ENCODE measurements at regions not wholly inside any gene's neighbourhood (a gene's known extent, or its start where the extent isn't known, plus 50 kb on each side); places are given as distances from the start of the nearest gene placed in this dataset.

GRCh38 chrX:46408553-46409407 is 136.4 kb downstream of the ZNF674 start:
- H3K27ac ChIP-seq (ENCODE audit: low read length), result no peak overlapping the region; the same call in 1 of the 2 replicates
- peak; percentile 78 for TF ChIP-seq CTCF (IDR thresholded peaks at IDR 0.05)
- no peak for TF ChIP-seq REST (IDR thresholded peaks at IDR 0.05; ENCODE audit: insufficient read depth in 1 of 2, low read depth in 2 of 2, low read length in 1 of 2)
- TF ChIP-seq SIN3A (IDR thresholded peaks at IDR 0.05; ENCODE audit: borderline replicate concordance, insufficient read depth, low read depth, low read length), result no peak
- TF ChIP-seq TCF7L2 (IDR thresholded peaks at IDR 0.05; ENCODE audit: low read depth, low read length), result no peak
- in situ Hi-C loops (cut with HindIII; ENCODE audit: low pct_unique_long_range_greater_than_20kb, low sequenced_read_pairs), result no loop called here

GRCh38 chrX:46407753-46408130 is 137.5 kb downstream of the ZNF674 start:
- CTCF ChIA-PET, result interaction anchor here (0.6 kb wide), 1 partner anchor 294 kb away, joined by 4 read pairs; no protein-coding TSS in a partner anchor
- Histone ChIP-seq H3K27me3 (ENCODE audit: control insufficient read depth, insufficient read depth, low read length) (no peaks in the 10 kb centered on the region), H3K4me3 (ENCODE audit: low read depth in 2 of 2, low read length in 2 of 2) (no peak overlapping the region), H3K27ac (ENCODE audit: low read length) (no peak overlapping the region), H3K9me3 (ENCODE audit: control insufficient read depth, insufficient read depth, low read depth, low read length) (no peaks in the 10 kb centered on the region), H3K36me3 (ENCODE audit: control insufficient read depth, insufficient read depth, low read length) (no peaks in the 10 kb centered on the region), H3K4me1 (ENCODE audit: control insufficient read depth, insufficient read depth, low read length) (no peaks in the 10 kb centered on the region)
- in situ Hi-C loops (cut with HindIII; ENCODE audit: low pct_unique_long_range_greater_than_20kb, low sequenced_read_pairs) (no loop called here), intact Hi-C loops (cut with micrococcal nuclease; ENCODE audit: unreplicated experiment) (loop anchor here (10.0 kb wide), 1 partner anchor 893 kb away; no protein-coding TSS in a partner anchor)
- DNase-seq (ENCODE audit: low read depth, low spot score), result no peak
- POLR2A ChIA-PET, result interaction anchor here (0.6 kb wide), 3 partner anchors 96 to 1535 kb away, joined by 4 to 11 read pairs (median 4); no protein-coding TSS in a partner anchor
- ATAC-seq, result no peak
- no peak for TF ChIP-seq CTCF (IDR thresholded peaks at IDR 0.05)
- no peak for TF ChIP-seq TCF7L2 (IDR thresholded peaks at IDR 0.05; ENCODE audit: low read depth, low read length)
- no peak for TF ChIP-seq REST (IDR thresholded peaks at IDR 0.05; ENCODE audit: insufficient read depth in 1 of 2, low read depth in 2 of 2, low read length in 1 of 2)
- TF ChIP-seq POLR2AphosphoS5 (IDR thresholded peaks at IDR 0.05; ENCODE audit: low read depth, low read length), result no peak
- no peak for TF ChIP-seq SIN3A (IDR thresholded peaks at IDR 0.05; ENCODE audit: borderline replicate concordance, insufficient read depth, low read depth, low read length)
- BruUV-seq (replicated peaks), result no TSS peak

More at GRCh38 chrX:46408553-46409407, 136.4 kb downstream of the ZNF674 start:
- Histone ChIP-seq H3K4me1 (ENCODE audit: control insufficient read depth, insufficient read depth, low read length) (no peaks in the 10 kb centered on the region), H3K27me3 (ENCODE audit: control insufficient read depth, insufficient read depth, low read length) (no peaks in the 10 kb centered on the region), H3K36me3 (ENCODE audit: control insufficient read depth, insufficient read depth, low read length) (no peaks in the 10 kb centered on the region), H3K9me3 (ENCODE audit: control insufficient read depth, insufficient read depth, low read depth, low read length) (no peaks in the 10 kb centered on the region), H3K4me3 (ENCODE audit: low read depth in 2 of 2, low read length in 2 of 2) (no peak overlapping the region)
- no TSS peak for BruUV-seq (replicated peaks)
- intact Hi-C loops (cut with micrococcal nuclease; ENCODE audit: unreplicated experiment), result loop anchor here (10.0 kb wide), 1 partner anchor 894 kb away; no protein-coding TSS in a partner anchor
- DNase-seq (ENCODE audit: low read depth, low spot score) (peak; percentile 30), ATAC-seq (peak; percentile 48; the same call in 1 of the 2 replicates)
- ChIA-PET POLR2A (no interaction called here), CTCF (interaction anchor here (0.5 to 1.0 kb wide), 5 partner anchors 33 to 1810 kb away, joined by 3 to 6 read pairs (median 3); no protein-coding TSS in a partner anchor)

All from Panc1 (cell line).